ENCODE measurements at regions not wholly inside any gene's neighbourhood (a gene's known extent, or its start where the extent isn't known, plus 50 kb on each side); places are given as distances from the start of the nearest gene placed in this dataset.

DNA sequence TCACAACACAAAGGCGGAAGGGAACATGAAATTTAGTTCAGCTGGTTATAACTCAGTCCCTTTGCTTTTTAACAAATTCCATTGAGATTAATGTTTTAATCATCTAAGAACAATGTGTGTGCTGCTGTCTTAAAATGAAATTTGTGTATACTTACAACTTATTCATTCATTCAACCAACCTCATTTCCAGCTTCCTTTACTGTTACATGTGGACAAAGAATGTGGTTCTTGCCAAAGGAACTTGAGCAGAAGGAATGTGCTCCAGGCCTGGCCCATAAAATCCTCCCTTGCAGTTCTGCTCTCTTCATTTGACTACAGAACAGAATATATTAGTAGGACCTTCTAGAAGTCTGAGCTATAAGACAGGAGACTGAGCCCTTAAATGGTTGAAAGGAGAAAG, 176.8 kb upstream of the GLRA2 start:
- no peak for TF ChIP-seq CTCF (conservative IDR thresholded peaks at IDR 0.05; ENCODE audit: low read depth in 2 of 2)
- no peak for TF ChIP-seq EZH2phosphoT487 (IDR thresholded peaks at IDR 0.05; ENCODE audit: unreplicated experiment)
- TF ChIP-seq JUNB (IDR thresholded peaks at IDR 0.05; ENCODE audit: unreplicated experiment) = no peak
- TF ChIP-seq POLR2AphosphoS5 (IDR thresholded peaks at IDR 0.05; ENCODE audit: low read depth) = no peak
- TF ChIP-seq EZH2 (IDR thresholded peaks at IDR 0.05; ENCODE audit: low read depth, unreplicated experiment) = no peak
- no peak for TF ChIP-seq REST (IDR thresholded peaks at IDR 0.05; ENCODE audit: unreplicated experiment)
- no peak for TF ChIP-seq NANOG (IDR thresholded peaks at IDR 0.05; ENCODE audit: borderline replicate concordance)
- no peak for TF ChIP-seq STAT1 (IDR thresholded peaks at IDR 0.05; ENCODE audit: unreplicated experiment)
- no peak for TF ChIP-seq ZNF331 (CRISPR knock-in tag; IDR thresholded peaks at IDR 0.05; ENCODE audit: low read depth)
- no peak for TF ChIP-seq ETS1 (IDR thresholded peaks at IDR 0.05)
- TF ChIP-seq ZNF462 (CRISPR knock-in tag; IDR thresholded peaks at IDR 0.05) = no peak
- no peak for TF ChIP-seq CREB1 (CRISPR knock-in tag; IDR thresholded peaks at IDR 0.05; ENCODE audit: low read depth)
